HG03159 (cell line): ENCODE measurements at regions not wholly inside any gene's neighbourhood (a gene's known extent, or its start where the extent isn't known, plus 50 kb on each side); places are given as distances from the start of the nearest gene placed in this dataset.

Experiments used
- ATAC-seq: cut with Tn5 transposase; IDR thresholded peaks from one replicate; pipeline ENCODE4 v1.9.1; 2021; ENCODE audit warnings: mild to moderate bottlenecking, moderate library complexity; ENCODE audit not compliant: unreplicated experiment

DNA sequence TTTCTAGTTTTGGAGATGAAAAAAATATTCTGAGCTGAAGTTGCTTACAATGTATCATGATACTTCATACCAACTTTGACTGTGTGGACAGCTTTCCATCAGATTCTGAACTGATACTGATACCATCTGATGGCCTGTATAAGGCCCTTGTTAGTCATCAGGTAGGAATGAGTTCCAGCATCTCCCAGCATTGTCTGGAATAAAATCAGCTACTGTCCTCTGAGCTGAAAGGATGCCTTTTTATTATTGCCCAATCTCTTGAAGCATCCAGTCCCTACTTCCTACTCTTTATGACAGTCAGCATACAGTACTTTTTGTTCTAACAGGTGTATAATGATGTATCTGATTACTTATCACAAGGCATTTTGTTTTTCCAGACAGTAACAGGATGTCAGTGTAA, 70.6 kb upstream of the EYA4 start:
- ATAC-seq, result no peak

- ATAC-seq, result no peak
Measured at GRCh38 chr6:133171989-133172604, 69.1 kb upstream of the EYA4 start.

GRCh38 chr6:133173276-133173675, 67.9 kb upstream of the EYA4 start:
- no peak for ATAC-seq

GRCh38 chr6:133179481-133179880, 61.7 kb upstream of the EYA4 start:
- no peak for ATAC-seq

DNA sequence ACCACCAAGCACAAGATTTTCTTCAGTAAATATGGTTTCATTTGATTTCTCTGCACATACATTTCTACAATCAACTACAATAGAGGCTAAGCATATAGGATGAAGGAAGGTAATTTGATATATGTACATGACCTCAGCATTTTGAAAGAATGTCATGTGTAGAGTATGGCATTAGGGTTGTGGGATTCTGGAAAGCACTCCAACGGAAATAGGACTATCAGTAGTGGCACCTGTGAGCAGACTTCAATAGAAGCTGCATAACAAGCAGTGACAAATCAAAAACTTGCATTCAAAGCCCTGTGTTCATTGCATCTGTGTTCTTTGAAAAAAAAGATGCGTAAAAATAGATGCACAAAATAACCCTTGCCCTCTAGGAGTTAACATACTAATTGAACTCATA, 57.5 kb upstream of the EYA4 start:
- ATAC-seq, result no peak

- ATAC-seq, result no peak
Measured at GRCh38 chr6:133184798-133185372, 56.3 kb upstream of the EYA4 start.

DNA sequence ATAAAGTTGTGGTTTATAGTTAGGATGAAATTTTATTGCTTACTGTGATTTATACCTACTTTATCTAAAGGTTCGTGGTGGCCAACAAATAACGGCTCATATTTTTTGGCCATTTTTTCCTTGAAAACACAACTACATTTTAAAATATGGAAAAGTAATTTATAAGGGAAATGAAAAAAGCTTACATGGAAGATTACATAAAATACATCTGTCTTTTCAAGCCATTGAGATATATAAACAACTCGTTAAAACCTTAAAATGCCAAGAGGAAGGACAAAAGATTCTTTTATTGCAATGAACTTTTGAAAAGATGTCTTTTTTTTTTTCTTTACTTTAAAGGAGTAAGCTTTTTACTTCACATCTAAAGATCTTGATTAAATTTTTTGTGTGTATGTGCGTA, 55.4 kb upstream of the EYA4 start:
- ATAC-seq, result no peak

GRCh38 chr6:133187114-133187513, 54.0 kb upstream of the EYA4 start:
- ATAC-seq, result no peak

DNA sequence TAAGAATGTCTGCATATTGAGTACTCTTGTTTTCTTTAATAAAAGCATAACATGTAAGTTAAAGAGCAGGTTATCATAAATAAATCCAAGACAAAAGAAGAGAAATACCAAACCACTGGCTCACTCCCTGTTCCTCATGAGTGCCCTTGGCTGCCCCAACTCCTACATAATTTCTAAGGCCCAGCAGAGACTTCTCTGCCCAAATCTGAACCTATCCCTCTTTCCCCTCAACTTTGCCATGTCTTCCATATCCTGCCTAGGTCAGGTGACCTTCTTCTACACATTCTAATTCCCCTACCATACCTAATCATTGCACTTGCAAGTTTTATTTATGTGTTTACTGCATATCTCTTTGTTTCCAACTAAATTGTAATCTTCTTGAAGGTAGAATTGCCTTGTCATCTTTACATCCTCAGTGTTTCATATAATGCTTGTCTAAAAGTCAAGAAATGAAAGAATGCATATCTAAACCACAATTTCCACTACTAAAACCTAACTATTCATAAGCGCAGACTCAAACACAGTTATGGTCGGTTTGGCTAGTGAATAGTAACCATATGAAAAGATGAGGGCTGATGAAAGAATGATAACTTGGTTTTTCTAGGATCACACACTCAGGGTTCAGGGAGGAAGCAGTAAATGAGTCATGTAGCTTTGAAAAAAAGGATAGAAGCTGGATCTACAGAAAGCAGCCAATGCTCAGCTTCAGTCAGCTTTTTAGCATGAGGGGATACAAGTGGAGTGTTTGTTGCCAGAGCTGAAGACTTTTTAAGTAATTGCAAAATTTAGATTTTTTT, 53.3 kb upstream of the EYA4 start:
- ATAC-seq, result no peak

- ATAC-seq, result no peak
Measured at GRCh38 chr6:133190912-133191311, 50.2 kb upstream of the EYA4 start.

GRCh38 chr6:133191323-133191722, 49.8 kb upstream of the EYA4 start:
- ATAC-seq, result no peak
